ENCODE measurements at regions not wholly inside any gene's neighbourhood (a gene's known extent, or its start where the extent isn't known, plus 50 kb on each side); places are given as distances from the start of the nearest gene placed in this dataset.

DNA sequence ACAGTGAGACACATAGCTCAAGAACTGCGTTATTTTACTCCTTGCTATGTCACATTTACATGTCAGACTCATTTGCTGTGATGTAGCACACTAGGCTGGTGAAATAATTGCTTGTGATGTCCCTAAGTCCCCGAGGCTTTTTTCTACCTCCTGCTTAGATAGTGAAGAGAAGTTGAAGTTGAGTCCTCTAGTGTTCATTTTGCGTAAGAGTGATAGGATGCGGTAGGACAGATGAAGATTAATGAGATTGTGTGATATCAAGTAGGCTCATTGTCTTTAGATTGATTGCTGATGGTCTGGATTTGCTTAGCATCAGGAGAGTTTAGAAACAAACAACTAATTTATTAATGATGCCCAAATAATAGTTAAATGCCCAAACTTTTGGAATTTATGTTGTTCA lies 173.6 kb upstream of the NUDT6 start:
- Mint-ChIP-seq H3K4me1 (peaks cover 3% of the 10 kb centered on the region), H3K36me3 (peaks cover 14% of the 10 kb centered on the region), H3K27ac (no peak overlapping the region), H3K9me3 (no peaks in the 10 kb centered on the region), H3K4me3 (no peak overlapping the region), H3K27me3 (no peaks in the 10 kb centered on the region)
- no peak for DNase-seq

DNA sequence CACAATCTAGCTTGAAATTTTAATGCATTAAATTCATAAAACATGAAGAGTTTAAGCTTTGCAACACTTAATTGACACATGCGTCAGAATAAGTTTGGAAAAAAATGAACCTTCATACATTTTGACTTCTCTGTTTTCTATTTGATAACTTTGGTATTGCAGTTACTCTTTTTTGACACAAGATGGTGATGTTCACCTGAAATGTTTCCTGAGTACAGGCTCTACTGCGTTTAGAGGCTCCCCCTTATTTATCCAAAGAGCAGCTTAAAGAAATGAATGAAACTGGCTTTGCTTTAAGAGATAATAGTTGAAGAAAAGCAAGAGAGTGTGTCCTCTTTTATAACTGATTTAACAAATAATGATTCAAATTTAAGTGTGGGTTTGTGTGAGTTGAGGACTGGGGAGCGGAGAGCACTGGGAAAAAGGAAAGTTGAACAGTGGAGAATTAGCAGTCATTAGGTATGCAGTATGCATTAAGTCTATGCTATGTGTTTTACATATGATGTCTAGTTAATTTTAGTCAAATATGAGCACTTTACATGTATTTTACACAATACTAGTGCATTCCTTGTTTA lies 180.6 kb upstream of the NUDT6 start:
- H3K4me1 Mint-ChIP-seq, result no peaks in the 10 kb centered on the region
- H3K27ac Mint-ChIP-seq, result no peak overlapping the region
- DNase-seq, result no peak
- H3K4me3 Mint-ChIP-seq, result no peak overlapping the region
- peaks cover 9% of the 10 kb centered on the region for H3K36me3 Mint-ChIP-seq
- no peaks in the 10 kb centered on the region for H3K27me3 Mint-ChIP-seq
- H3K9me3 Mint-ChIP-seq, result no peaks in the 10 kb centered on the region

DNA sequence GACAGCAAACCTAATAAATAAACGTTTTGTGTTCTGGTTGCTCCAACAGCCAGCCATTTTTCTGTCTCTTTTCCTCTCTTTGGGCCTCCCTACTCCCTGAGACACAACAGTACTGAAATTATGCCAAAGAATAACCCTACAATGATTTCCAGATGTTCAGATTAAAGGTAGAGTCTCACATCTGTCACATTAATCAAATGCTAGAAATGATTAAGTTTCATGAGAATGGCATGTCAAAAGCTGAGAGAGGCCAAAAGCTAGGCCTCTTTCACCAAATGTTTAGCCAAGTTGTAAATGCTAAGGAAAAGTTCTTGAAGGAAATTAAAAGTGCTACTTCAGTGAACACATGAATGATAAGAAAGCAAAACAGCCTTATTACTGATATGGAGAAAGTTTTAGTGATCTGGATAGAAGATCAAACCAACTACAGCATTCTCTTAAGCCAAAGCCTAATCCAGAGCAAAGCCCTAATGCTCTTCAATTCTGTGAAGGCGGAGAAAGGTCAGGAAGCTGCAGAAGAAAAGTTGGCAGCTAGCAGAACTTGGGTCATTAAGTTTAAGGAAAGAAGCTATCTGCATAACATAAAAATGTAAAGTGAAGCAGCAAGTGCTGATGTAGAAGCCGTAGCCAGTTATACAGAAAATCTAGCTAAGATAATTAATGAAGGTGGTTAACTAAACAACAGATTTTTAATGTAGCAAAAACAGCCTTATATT lies 182.1 kb upstream of the NUDT6 start:
- Mint-ChIP-seq H3K4me1 (no peaks in the 10 kb centered on the region), H3K27me3 (no peaks in the 10 kb centered on the region), H3K4me3 (no peak overlapping the region), H3K36me3 (peaks cover 9% of the 10 kb centered on the region), H3K27ac (no peak overlapping the region), H3K9me3 (no peaks in the 10 kb centered on the region)
- DNase-seq, result no peak

DNA sequence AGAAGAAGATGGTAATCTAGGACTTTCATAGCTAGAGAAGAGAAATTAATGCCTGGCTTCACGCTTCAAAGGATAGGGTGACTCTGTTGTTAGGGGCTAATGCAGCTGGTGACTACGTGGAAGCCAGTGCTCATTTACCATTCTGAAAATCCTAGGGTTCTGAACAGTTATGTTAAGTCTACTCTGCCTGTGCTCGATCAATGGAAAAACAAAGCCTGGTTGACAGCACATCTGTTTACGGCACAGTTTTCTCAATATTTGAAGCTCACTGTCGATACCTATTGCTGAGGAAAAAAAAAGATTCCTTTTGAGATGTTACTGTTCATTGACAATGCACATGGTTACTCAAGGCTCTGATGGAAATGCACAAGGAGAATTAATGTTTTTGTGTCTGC lies 182.6 kb upstream of the NUDT6 start:
- DNase-seq, result no peak
- Mint-ChIP-seq H3K4me1 (no peaks in the 10 kb centered on the region), H3K36me3 (peaks cover 9% of the 10 kb centered on the region), H3K9me3 (no peaks in the 10 kb centered on the region), H3K4me3 (no peak overlapping the region), H3K27me3 (no peaks in the 10 kb centered on the region), H3K27ac (no peak overlapping the region)

DNA sequence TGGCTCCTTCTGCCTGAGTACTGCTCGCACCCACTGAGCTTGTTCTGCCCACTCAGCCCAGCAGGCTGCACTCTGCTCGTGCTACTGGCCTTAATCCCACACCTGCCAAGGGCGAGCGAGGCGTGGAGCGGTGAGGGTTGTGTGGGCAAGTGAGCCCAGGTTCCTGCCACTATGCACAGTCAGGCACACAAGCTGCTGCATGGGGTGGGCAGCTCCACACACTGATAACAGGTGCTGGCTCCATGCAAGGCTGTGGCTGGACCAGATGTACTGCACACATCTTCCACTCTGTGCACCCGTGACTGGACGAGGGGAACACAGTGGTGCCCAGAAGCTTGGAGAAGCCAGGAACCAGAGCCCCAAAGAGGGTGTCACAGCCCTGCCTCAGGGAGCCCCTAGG lies 184.3 kb upstream of the NUDT6 start:
- H3K4me3 Mint-ChIP-seq, result no peak overlapping the region
- H3K4me1 Mint-ChIP-seq, result no peaks in the 10 kb centered on the region
- DNase-seq, result no peak
- peaks cover 9% of the 10 kb centered on the region for H3K36me3 Mint-ChIP-seq
- H3K27ac Mint-ChIP-seq, result no peak overlapping the region
- no peaks in the 10 kb centered on the region for H3K27me3 Mint-ChIP-seq
- H3K9me3 Mint-ChIP-seq, result no peaks in the 10 kb centered on the region

DNA sequence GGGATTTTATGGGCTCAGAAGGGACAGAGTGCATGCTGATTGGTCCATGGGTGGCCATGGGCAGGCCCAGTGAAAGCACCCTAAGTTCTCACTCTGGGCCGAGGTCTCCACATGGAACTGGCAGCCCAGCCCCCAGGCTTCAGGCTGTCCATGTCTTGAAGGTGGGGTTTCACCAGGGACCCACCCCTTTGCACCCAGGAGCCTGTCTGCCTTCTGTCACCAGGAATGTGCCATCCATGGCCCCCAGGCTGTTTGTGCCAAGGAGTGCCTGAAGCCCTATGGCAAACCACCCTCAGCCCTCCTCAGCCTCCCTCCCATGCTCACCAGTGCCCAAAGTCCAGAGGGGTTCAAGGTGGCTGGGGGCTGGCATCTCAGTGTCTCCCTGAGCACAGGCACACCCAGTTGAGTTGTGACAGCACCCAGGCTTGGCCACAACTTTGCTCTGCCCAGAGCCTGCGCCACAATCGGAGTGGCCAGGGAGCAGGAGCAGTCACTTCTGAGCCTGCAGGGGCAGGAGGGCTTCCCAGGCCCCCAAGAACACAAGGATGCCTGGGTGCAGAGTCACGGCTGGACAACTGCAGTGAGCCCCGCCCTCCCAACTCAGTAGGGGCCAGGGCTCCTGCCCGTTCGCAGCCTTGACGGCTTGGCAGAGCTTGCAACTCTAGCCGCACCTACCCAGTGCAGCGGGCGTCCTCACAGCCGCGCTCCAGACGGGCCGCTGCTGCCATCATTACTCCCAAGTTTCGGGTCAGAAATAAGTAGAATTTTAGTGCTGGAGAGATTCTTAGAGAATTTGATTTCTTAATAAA lies 185.3 kb upstream of the NUDT6 start:
- DNase-seq, result no peak
- no peak overlapping the region for H3K4me3 Mint-ChIP-seq
- H3K9me3 Mint-ChIP-seq, result no peaks in the 10 kb centered on the region
- H3K27me3 Mint-ChIP-seq, result no peaks in the 10 kb centered on the region
- no peaks in the 10 kb centered on the region for H3K4me1 Mint-ChIP-seq
- peaks cover 9% of the 10 kb centered on the region for H3K36me3 Mint-ChIP-seq
- H3K27ac Mint-ChIP-seq, result no peak overlapping the region

DNA sequence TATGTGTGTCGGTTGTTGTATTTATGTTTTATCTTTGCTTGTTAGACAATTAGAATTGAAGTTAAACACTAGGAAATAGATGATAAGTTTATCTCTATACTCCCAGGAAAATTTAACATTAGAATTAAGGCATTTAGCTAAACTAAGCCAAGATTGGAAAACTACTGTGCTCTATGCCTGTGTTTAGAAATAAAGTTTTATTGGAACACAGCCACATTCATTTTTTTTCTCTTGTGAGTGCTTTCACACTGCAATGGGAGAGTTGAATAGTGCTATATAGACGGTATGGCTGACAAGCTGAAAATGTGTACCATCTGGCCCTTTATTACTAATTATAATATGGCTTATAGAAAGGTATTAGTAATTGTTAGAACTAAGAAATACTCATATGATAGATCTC lies 186.7 kb upstream of the NUDT6 start:
- Mint-ChIP-seq H3K4me1 (no peaks in the 10 kb centered on the region), H3K27ac (no peak overlapping the region), H3K27me3 (no peaks in the 10 kb centered on the region), H3K9me3 (peaks cover 1% of the 10 kb centered on the region), H3K4me3 (no peak overlapping the region), H3K36me3 (peaks cover 15% of the 10 kb centered on the region)
- DNase-seq, result no peak

DNA sequence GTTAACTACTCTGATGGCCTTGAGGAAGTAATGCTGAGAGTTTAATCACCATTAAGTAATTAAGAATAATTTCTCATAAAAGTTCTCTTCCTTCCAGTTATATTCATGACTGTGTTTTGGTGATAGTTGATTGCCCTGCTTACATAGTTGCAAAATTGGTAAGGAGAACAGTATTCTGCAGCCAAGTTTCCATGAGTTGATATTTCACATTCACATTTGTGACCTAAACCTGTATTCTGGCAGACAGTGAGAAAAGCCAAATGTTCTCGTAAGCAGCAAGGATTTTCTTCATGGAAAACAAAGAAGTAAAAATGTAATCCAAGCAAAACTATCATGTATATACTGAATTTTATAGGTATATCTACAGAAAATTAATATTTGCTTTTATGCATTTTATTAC lies 187.8 kb upstream of the NUDT6 start:
- peaks cover 15% of the 10 kb centered on the region for H3K36me3 Mint-ChIP-seq
- no peak for DNase-seq
- no peak overlapping the region for H3K27ac Mint-ChIP-seq
- H3K27me3 Mint-ChIP-seq, result no peaks in the 10 kb centered on the region
- H3K4me3 Mint-ChIP-seq, result no peak overlapping the region
- H3K9me3 Mint-ChIP-seq, result peaks cover 1% of the 10 kb centered on the region
- H3K4me1 Mint-ChIP-seq, result no peaks in the 10 kb centered on the region

DNA sequence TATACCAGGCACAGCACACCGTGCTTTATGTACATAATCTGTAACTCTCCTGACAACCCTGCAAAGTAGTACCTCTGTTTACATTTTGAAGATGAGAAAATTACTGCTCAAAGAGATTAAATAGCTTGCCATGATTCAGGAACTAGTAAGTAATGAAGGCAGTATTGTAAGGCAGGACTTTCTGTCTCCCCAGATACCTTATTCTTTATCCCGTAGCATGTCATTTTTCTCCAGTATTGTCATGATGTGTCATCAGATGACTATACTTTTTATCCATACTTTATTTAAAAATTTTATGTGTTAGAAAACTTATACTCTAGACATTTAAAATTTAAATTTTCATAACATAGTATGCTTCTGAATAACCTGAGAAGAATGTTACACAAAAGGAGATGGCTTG lies 188.3 kb upstream of the NUDT6 start:
- Mint-ChIP-seq H3K4me3 (no peak overlapping the region), H3K36me3 (peaks cover 15% of the 10 kb centered on the region), H3K27me3 (no peaks in the 10 kb centered on the region), H3K4me1 (no peaks in the 10 kb centered on the region), H3K27ac (no peak overlapping the region), H3K9me3 (peaks cover 1% of the 10 kb centered on the region)
- no peak for DNase-seq

DNA sequence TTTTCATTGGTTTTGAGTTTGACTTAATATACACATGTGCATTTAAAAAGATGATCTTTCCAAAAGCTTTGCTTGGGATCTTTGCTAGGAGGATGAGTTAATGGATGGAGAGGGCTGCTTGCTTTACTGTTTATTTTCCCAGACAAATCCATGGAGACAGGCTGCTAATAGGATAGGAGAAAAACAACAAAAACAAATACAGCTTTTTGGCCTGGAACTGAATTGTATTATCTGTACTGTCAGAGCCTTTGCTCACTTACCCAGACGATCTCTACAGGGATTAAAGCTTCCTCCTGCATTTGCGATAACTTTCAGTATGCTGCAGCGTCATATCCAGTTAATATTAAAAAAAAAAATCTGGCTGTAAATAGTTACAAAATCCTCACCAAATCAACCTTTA lies 190.8 kb upstream of the NUDT6 start:
- H3K4me3 Mint-ChIP-seq, result no peak overlapping the region
- no peaks in the 10 kb centered on the region for H3K27me3 Mint-ChIP-seq
- no peak overlapping the region for H3K27ac Mint-ChIP-seq
- peaks cover 1% of the 10 kb centered on the region for H3K9me3 Mint-ChIP-seq
- no peaks in the 10 kb centered on the region for H3K4me1 Mint-ChIP-seq
- no peak for DNase-seq
- peaks cover 12% of the 10 kb centered on the region for H3K36me3 Mint-ChIP-seq

DNA sequence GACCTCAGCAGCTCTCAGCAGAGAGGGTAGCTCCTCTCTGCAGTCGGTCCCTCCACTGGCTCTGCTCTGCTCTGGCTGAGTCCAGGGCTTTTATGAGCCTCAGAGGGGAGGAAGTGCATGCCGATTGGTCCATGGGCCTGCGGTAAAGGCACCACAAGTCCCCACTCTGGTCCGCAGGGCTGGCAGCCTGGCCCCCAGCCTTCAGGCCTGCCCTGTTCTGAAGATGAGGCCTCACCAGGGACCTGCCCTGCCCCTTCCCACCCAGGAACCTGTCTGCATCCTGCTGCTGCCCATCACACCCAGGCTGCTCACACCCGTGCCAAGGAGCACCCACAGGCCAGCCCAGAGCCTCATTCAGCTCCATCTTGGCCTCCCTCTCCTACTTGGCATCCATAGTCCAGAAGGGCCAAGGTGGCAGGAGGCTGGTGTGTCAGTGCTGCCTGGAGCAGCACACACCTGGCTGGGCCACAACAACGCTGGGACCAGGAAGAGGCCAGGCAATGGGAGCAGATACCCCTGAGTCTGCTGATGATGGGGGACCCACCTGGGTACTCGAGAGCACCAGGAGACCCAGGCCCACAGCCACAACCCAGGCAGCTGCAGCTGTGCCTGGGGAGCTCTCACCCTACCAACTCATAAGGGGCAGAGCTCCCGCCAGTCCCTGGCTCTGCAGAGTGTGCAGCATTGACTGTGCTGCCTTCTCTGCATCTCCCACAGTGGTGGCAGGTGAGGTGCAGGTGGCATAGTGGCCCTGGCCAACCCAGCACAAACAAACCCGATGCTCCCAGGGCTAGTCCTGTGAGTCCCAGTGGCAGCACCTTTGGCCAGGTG lies 191.9 kb upstream of the NUDT6 start:
- H3K27ac Mint-ChIP-seq, result no peak overlapping the region
- no peaks in the 10 kb centered on the region for H3K27me3 Mint-ChIP-seq
- no peaks in the 10 kb centered on the region for H3K4me1 Mint-ChIP-seq
- no peak overlapping the region for H3K4me3 Mint-ChIP-seq
- peaks cover 16% of the 10 kb centered on the region for H3K36me3 Mint-ChIP-seq
- DNase-seq, result no peak
- H3K9me3 Mint-ChIP-seq, result peaks cover 1% of the 10 kb centered on the region

DNA sequence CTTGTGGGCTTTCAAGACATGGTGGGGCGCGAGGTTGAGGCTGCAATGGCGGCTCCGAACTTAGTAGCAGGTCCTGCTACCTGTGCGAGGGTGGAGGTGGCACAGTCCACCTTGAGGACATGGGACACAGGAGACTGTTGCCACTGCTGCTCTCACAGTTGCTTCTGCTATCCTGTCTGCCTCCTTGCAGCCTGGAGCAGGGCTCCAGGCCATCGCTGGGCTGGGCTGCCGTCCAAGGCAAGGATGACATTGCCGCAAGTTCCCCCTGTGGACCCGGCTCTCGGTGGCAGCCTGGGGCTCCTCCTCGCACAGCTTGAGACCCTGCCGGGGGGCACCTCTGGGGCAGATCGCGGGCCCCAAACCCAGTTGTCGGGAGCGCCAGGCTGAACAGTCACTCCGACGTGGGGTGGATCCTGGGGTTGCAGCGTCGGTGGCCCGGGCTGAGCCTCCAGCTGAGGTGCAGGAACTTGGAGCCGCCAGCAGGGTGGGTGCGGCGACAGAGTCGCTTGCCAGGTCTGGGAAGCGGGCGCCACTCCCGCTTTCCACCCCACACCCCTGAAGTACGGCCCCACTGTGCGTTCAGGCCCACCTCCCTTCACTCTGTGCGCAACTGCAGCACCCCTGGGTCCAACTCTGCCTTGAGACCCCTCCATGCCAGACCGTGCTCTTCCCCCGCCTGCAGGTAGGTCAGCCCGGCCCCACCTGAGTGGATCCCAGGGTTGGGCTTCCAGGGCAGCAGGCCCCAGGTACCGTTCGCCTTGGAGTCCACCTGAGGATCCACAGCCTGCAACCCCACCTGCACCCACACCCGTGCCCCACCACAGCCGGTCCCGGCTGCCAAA lies 192.7 kb upstream of the NUDT6 start:
- Mint-ChIP-seq H3K4me3 (no peak overlapping the region), H3K4me1 (no peaks in the 10 kb centered on the region), H3K27me3 (no peaks in the 10 kb centered on the region), H3K9me3 (peaks cover 1% of the 10 kb centered on the region), H3K27ac (no peak overlapping the region), H3K36me3 (peaks cover 16% of the 10 kb centered on the region)
- no peak for DNase-seq

DNA sequence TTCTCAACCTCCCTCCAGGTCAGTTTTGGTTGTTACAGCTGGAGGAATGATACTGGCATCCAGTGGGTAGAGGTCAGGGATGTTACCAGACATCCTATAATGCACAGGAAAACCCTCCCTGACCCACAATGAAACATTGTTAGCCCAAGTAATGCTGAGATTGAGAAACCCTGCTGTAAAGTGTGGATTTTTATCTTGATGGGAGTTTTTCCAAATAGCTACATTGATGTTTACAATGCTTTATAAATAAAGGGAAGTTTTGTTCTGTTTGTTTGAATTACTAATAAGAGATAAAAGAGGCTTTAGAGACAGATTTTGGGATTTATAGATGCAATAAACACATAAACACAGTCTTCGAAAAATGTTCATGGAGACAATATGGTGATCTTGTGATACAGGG lies 194.0 kb upstream of the NUDT6 start:
- Mint-ChIP-seq H3K27ac (no peak overlapping the region), H3K27me3 (no peaks in the 10 kb centered on the region)
- DNase-seq, result no peak

DNA sequence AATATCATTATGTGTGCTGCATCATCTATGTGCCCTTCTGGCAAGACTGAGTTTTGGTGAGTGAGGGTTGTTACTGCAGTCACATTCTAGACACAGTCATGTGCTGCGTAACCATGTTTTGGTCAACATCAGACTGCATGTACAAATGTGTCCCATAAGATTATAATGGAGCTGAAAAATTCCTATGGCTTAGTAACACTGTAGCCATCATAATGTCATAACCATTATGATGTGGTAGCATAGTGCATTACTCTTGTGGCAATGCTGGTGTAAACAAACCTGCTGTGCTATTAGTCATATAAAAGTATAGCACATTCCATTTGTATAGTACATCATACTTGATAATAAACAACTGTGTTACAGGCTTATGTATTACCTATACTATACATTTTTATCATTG lies 198.1 kb upstream of the NUDT6 start:
- no peaks in the 10 kb centered on the region for H3K27me3 Mint-ChIP-seq
- H3K4me3 Mint-ChIP-seq, result no peak overlapping the region

More for the DNA sequence above, 194.0 kb upstream of the NUDT6 start:
- Mint-ChIP-seq H3K4me3 (no peak overlapping the region), H3K36me3 (peaks cover 16% of the 10 kb centered on the region), H3K4me1 (no peaks in the 10 kb centered on the region), H3K9me3 (peaks cover 1% of the 10 kb centered on the region)

More for the DNA sequence above, 198.1 kb upstream of the NUDT6 start:
- H3K27ac Mint-ChIP-seq, result no peak overlapping the region
- H3K4me1 Mint-ChIP-seq, result no peaks in the 10 kb centered on the region
- no peak for DNase-seq
- H3K36me3 Mint-ChIP-seq, result peaks cover 19% of the 10 kb centered on the region
- no peaks in the 10 kb centered on the region for H3K9me3 Mint-ChIP-seq
